ENCODE measurements at regions not wholly inside any gene's neighbourhood (a gene's known extent, or its start where the extent isn't known, plus 50 kb on each side); places are given as distances from the start of the nearest gene placed in this dataset. TPM values are rescaled to one million over a fixed set of nuclear protein-coding genes. Genes with fewer than 3 reads are reported as not detected.

Small RNA genes in the stretch of these regions (microRNA-seq; reads per million reads assigned to microRNA genes)
- gene AL590004.1 (ENCODE audit: insufficient read depth, insufficient read length), result not detected

Small RNA genes in the stretch of these regions (small RNA-seq; reads per million reads assigned to genes)
- gene AL590004.1, result 0 reads per million in 5 experiments

Measured in IMR-90 (cell line).